ENCODE measurements at regions not wholly inside any gene's neighbourhood (a gene's known extent, or its start where the extent isn't known, plus 50 kb on each side); places are given as distances from the start of the nearest gene placed in this dataset.

DNA sequence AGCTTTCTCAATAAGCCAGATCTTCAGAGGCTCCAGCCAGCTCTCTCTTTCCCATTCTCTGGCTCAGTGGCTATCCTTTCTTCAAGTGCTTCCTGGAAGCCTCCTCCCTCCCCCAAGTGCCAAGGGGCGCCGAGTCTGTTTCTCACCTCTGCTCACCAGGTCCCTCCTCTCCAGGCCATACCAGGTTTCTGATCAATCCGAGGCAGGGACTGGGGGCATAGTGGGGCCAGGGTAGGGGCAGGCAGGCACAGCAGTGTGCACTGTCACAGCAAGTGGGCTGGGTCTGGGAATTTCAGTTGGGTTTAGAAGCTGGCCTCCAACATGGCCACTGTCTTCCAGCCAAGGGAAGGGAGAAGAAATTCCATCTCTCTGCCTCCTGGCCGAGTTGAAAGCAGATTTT is 56.5 kb downstream of the NAV1 start:
- DNase-seq: no peak
- Histone ChIP-seq H3K4me1 (ENCODE audit: control insufficient read depth, insufficient read depth, low read length) (no peaks in the 10 kb centered on the region), H3K27ac (ENCODE audit: low read depth, low read length) (no peak overlapping the region), H3K9me3 (ENCODE audit: control insufficient read depth, low read length) (no peaks in the 10 kb centered on the region), H3K27me3 (ENCODE audit: control insufficient read depth, insufficient read depth, low read length, poor library complexity, severe bottlenecking) (no peaks in the 10 kb centered on the region), H3K9ac (ENCODE audit: extremely low read depth, low read length, poor library complexity, severe bottlenecking) (no peak overlapping the region), H3K4me3 (ENCODE audit: low read length) (no peak overlapping the region), H3K36me3 (ENCODE audit: control insufficient read depth, insufficient read depth, low read length) (no peaks in the 10 kb centered on the region)
- no peak overlapping the region for H3K27ac Mint-ChIP-seq
- H3K9me3 Mint-ChIP-seq: no peaks in the 10 kb centered on the region
- TF ChIP-seq, protein P1, sequence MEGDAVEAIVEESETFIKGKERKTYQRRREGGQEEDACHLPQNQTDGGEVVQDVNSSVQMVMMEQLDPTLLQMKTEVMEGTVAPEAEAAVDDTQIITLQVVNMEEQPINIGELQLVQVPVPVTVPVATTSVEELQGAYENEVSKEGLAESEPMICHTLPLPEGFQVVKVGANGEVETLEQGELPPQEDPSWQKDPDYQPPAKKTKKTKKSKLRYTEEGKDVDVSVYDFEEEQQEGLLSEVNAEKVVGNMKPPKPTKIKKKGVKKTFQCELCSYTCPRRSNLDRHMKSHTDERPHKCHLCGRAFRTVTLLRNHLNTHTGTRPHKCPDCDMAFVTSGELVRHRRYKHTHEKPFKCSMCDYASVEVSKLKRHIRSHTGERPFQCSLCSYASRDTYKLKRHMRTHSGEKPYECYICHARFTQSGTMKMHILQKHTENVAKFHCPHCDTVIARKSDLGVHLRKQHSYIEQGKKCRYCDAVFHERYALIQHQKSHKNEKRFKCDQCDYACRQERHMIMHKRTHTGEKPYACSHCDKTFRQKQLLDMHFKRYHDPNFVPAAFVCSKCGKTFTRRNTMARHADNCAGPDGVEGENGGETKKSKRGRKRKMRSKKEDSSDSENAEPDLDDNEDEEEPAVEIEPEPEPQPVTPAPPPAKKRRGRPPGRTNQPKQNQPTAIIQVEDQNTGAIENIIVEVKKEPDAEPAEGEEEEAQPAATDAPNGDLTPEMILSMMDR (conservative IDR thresholded peaks at IDR 0.05): no peak
- no peak overlapping the region for H3K4me3 Mint-ChIP-seq
- WGBS, 2 experiments (ENCODE audit: insufficient coverage in 1 of 2, insufficient read length in 1 of 2): 88 to 94% methylated on average over 3 to 4 of the region's 4 CpGs
- H3K4me1 Mint-ChIP-seq: peaks cover 9% of the 10 kb centered on the region
- H3K27me3 Mint-ChIP-seq (ENCODE audit: insufficient read depth): no peaks in the 10 kb centered on the region
- H3K36me3 Mint-ChIP-seq (ENCODE audit: low read depth): no peaks in the 10 kb centered on the region

DNA sequence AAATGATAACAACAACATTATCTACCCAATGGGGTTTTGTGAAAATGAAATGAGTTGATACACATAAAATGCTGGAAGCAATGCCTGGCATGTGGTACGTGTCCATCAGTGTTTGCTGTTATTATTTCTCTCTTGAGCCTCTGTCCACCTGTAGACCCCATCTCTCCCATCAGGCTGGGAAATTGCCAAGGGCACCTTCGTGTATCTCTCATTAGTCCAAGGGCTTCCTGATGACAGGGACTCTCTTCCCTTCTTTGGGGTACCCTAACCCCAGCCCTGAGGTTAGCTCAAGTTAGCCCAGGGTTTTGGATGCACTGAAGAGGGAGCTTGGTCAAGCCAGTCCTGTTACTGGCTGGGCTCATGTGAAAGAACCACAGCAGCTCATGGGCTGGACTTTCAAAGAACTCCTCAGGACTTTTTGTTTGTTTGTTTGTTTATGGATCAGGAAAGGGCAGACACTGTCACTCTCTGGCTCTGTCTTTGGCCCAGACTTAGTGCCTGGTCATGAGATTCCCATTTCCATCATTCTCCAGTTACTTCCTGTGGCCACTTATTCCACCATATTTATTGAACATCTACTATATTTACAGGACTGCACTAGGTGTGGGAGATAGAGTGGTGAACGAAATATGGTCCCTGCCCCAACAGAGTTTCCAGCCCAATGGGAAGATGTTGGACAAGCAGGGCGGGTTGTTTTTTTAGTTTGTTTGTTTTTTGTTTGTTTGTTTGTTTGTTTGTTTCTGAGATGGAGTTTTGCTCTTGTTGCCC is 57.4 kb downstream of the NAV1 start:
- H3K27ac Mint-ChIP-seq: no peak overlapping the region
- Histone ChIP-seq H3K4me1 (ENCODE audit: control insufficient read depth, insufficient read depth, low read length) (no peaks in the 10 kb centered on the region), H3K9me3 (ENCODE audit: control insufficient read depth, low read length) (no peaks in the 10 kb centered on the region), H3K27ac (ENCODE audit: low read depth, low read length) (no peak overlapping the region), H3K9ac (ENCODE audit: extremely low read depth, low read length, poor library complexity, severe bottlenecking) (no peak overlapping the region), H3K27me3 (ENCODE audit: control insufficient read depth, insufficient read depth, low read length, poor library complexity, severe bottlenecking) (no peaks in the 10 kb centered on the region), H3K4me3 (ENCODE audit: low read length) (no peak overlapping the region), H3K36me3 (ENCODE audit: control insufficient read depth, insufficient read depth, low read length) (no peaks in the 10 kb centered on the region)
- peaks cover 9% of the 10 kb centered on the region for H3K4me1 Mint-ChIP-seq
- no peaks in the 10 kb centered on the region for H3K27me3 Mint-ChIP-seq (ENCODE audit: insufficient read depth)
- no peak overlapping the region for H3K4me3 Mint-ChIP-seq
- no peaks in the 10 kb centered on the region for H3K9me3 Mint-ChIP-seq
- H3K36me3 Mint-ChIP-seq (ENCODE audit: low read depth): no peaks in the 10 kb centered on the region
- TF ChIP-seq, protein P1 (conservative IDR thresholded peaks at IDR 0.05): no peak
- WGBS, 2 experiments (ENCODE audit: insufficient coverage in 1 of 2, insufficient read length in 1 of 2): 89 to 90% methylated on average over 1 to 4 of the region's 4 CpGs
- no peak for DNase-seq

DNA sequence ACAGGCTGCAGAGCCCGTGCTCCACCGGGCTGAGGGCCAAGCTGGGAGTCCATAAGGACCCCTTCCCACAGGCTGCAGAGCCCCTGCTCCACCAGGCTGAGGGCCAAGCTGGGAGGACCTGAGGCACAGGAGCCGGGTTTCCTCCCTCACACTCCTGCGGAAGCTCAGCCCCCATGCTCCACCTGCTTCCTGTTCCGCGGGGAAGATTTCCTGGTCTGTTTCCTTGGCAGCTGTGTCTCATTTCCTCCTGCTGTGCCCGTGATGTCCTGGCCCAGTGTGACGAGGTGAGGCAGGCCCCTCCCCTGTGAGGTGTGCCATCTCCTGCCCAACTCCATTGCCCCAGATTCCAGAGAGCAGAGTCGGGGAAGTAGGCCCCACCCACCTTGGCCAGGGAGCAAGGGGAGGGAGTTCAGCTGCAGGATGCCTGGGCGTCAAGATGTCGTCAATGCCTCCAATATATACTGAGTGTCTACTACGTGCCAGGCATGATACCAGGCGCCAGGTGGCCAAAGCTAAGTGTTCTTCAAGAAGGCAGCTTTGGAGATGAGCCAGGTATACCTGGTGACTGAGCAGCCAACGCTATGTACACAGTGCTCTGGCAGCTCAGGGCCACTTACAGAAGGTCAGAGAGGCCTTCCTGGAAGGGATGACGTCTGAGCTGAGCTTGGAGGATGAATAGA is 58.8 kb downstream of the NAV1 start:
- Mint-ChIP-seq H3K27ac (no peak overlapping the region), H3K27me3 (ENCODE audit: insufficient read depth) (no peaks in the 10 kb centered on the region), H3K9me3 (no peaks in the 10 kb centered on the region), H3K4me1 (no peaks in the 10 kb centered on the region), H3K4me3 (no peak overlapping the region), H3K36me3 (ENCODE audit: low read depth) (no peaks in the 10 kb centered on the region)
- Histone ChIP-seq H3K4me3 (ENCODE audit: low read length) (no peak overlapping the region), H3K9ac (ENCODE audit: extremely low read depth, low read length, poor library complexity, severe bottlenecking) (no peak overlapping the region), H3K27me3 (ENCODE audit: control insufficient read depth, insufficient read depth, low read length, poor library complexity, severe bottlenecking) (no peaks in the 10 kb centered on the region), H3K36me3 (ENCODE audit: control insufficient read depth, insufficient read depth, low read length) (no peaks in the 10 kb centered on the region), H3K9me3 (ENCODE audit: control insufficient read depth, low read length) (no peaks in the 10 kb centered on the region), H3K4me1 (ENCODE audit: control insufficient read depth, insufficient read depth, low read length) (no peaks in the 10 kb centered on the region), H3K27ac (ENCODE audit: low read depth, low read length) (no peak overlapping the region)
- no peak for DNase-seq
- WGBS, 2 experiments (ENCODE audit: insufficient coverage in 1 of 2, insufficient read length in 1 of 2): 86 to 92% methylated on average over 8 to 15 of the region's 15 CpGs
- TF ChIP-seq, protein P1 (conservative IDR thresholded peaks at IDR 0.05): no peak
